ENCODE measurements at regions not wholly inside any gene's neighbourhood (a gene's known extent, or its start where the extent isn't known, plus 50 kb on each side); places are given as distances from the start of the nearest gene placed in this dataset.

- DNase-seq = no peak
These were observed 50.4 kb upstream of the GGTA1 start for GRCh38 chr9:121550041-121550440.

DNA sequence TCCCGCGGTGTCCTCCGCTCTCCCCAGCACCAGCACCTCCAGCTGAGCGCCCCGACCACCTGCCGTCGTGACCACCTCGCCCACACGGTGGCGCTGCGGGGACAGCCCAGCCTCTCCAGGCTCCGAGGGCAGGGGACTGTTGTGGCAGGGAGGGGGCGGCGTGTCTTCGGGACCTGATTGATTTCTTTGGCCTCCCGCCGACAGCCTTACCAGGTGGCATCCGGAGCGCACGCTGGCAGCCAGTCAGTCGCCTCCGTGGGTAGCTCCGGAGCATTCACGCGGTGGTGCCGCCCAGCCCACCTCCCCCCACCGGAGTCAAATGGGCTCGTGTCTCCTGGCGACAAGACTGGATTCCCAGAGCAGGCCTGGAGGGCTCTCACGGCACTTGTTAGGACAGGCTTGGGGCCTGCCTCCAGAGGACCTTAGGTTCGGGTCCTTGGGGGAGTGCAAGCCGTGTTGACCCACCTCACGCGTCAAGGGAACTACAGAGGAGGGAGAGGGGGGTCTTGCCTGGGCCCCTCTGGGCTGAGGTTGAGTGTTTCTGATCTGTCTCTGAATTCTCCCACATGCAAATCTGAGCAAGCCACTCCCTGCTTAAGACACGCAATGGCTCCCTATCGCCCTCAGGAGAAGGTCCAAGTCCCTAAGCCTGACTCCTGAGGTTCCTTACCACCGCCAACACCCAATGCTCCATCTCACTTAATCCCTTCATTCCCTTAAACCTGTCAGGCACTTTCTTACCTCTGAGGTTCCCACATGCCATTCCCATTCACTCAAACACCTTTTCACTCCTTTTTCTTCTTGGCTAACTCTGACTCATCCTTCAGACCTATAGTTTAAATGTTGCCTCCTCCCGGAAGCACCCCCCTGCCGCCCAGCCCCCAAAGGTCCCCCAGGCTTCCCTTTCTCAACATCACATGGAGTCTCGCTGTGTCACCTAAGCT is 51.2 kb upstream of the GGTA1 start:
- DNase-seq = peak; percentile 82

DNA sequence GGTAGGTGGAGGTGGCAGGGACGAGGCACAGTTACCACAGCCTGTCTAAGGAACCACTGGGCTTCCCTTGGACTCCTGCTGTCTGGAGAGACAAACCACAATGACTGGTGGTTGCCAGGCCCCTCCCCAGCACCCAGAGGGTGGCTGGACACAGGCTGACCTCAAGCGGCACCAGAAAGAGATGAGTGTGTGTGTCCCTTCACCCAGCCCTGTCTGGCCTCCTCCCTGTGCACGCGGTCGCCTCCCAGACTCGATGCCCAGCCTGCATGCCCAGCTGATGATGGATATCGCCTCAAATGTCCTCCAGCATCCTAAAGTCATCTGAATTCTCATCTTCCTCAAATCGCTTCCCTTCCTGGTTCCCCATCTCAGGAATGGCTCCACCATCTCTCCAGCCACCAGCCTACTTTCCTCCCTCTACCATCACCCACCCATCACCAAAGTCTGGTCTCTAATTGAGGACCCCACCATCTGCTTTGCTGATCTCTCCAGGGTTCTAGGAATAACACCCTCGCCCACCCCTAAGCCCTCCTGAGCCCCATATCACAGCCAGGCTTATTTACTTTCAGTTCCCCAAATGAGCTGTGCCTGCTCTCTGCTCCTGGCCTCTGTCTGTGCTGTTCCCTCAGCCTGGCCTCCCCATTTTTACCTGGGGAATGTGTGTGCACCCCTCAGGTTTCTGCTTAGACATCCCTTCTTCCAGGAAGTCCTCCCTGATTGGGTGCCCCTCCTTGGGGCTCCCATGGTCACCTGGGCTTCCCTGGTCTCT is 52.5 kb upstream of the GGTA1 start:
- no peak for DNase-seq

GRCh38 chr9:121556082-121556481 is 56.4 kb upstream of the GGTA1 start:
- DNase-seq = no peak

DNA sequence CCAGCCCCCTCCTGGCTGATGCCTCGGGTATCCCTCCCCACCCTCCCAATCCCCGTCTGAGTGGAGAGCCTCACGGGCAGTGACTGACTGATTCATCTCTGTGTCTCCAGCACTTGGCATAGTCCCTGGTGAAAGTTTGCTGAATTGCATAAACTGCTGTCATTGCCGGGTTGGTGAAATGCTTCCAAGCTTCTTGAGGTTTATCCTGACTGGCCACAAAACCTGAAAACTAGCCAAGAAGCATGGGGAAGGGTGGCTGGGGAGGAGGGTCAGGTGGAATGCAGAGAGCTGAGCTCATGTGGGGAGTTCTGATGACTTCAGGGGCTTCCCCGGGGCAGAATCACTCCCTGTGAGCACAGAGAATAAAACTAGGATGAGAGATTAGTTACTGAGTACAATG is 56.9 kb upstream of the GGTA1 start:
- no peak for DNase-seq

DNA sequence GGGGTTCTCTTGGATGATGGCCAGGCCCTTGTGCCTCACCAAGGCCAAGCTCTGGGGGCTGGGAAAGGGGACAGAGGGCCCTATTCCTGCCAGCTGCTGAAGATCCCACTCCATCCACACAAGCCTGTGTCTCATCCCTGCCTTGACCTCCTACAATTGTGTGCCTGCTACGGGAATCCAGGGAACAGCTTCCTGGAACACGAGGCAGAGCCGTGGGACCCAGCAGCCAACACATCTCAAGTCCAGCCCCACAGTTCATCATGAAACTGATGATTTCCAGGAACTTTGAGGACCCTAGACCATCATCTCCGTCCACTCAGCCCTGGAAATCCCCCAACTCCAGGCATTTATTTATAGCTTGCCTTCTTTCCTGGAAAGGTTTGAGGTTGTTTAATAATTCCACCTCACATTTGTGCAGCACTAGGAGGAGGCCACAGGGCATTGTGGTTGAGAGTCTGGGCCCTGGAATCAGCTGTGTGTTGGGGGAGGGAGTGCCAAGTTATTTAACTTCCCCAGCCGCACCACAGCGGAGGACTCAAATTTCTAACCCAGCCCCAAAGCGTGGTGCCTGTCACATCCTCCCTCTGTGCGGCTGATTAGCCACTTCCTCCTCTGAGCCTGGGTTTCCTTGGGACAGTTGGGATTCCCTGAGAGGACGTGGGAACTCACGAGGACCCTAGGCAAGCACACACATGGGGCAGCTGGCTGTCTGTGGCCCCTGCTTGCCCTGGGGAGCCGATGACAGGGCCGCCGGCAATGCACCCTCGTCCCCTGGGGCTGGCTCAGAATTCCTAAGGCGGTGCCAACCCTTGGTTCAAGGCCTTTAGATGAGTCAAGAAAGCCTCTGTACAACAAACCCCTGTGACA is 58.2 kb upstream of the GGTA1 start:
- DNase-seq = peak; percentile 48

DNA sequence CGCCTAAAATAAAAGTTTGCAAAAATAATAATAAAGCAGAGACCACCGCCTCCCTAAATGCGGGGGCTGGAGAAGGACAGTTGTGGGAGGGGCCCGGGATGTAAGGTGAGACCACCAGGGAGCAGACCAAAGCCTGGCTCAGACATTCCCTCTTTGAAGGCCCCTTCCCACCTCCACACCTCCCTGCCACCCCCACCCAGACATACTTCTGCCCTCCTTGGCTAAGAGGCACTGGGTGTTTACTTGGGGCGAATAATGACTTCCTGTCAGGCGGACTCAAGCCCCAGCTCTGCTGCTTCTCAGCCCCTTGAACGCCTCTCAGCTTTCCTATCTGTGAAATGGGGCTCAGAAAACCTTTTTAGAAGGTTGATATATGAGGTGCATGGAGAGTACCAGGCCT is 58.8 kb upstream of the GGTA1 start:
- DNase-seq = no peak

GRCh38 chr9:121559183-121559582 is 59.5 kb upstream of the GGTA1 start:
- peak; percentile 16 for DNase-seq

DNA sequence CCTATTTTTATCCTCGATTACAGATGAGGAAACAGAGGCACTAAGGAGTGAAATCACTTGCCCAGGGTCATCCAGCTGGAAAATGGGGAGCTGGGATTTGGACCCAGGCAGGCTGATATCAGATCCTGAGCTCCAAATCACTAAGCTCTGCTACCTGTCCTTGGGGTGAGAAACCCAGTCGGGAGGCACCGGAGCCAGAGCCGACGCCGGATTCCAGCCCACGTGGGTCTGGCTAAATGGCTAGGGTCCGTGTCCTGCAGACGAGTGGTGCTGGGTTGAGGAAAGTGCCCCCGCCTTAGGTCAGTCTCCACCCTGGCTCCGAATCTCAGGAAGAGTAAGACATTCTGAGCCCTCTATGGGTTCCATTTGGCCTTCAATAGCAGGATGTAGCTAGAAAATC is 61.3 kb upstream of the GGTA1 start:
- DNase-seq = no peak

GRCh38 chr9:121561385-121562222 is 62.0 kb upstream of the GGTA1 start:
- DNase-seq = no peak

GRCh38 chr9:121562301-121562700 is 62.7 kb upstream of the GGTA1 start:
- no peak for DNase-seq

GRCh38 chr9:121563425-121563824 is 63.8 kb upstream of the GGTA1 start:
- DNase-seq = no peak

DNA sequence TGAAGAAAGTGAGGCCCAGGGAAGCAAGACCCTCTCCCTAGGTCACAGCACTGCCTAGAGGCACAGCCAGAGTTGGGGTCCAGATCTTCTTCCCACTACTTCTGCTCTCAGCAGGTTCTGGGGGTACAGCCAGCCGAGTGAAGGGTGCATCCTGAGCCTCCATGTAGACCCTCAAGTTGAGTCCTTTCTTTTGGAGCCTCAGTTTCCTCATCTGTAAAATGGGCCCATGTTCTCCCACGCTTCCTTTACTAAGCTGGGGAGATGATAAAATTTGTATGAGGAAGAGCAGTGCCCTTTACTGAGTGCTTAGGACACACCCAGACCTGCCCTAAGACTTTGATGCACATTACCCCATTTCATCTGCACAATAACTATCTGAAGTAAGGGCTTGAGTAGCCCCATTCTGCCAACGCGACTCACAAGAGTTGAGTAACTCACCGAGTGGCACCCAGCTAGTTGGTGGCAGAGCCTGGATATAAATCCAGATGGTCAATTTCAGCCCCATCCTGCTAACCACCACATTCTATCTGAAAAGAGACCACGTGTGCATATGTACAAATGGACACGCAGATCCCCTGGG is 64.3 kb upstream of the GGTA1 start:
- DNase-seq = no peak

- no peak for DNase-seq
These were observed 65.0 kb upstream of the GGTA1 start for GRCh38 chr9:121564504-121565260.

DNA sequence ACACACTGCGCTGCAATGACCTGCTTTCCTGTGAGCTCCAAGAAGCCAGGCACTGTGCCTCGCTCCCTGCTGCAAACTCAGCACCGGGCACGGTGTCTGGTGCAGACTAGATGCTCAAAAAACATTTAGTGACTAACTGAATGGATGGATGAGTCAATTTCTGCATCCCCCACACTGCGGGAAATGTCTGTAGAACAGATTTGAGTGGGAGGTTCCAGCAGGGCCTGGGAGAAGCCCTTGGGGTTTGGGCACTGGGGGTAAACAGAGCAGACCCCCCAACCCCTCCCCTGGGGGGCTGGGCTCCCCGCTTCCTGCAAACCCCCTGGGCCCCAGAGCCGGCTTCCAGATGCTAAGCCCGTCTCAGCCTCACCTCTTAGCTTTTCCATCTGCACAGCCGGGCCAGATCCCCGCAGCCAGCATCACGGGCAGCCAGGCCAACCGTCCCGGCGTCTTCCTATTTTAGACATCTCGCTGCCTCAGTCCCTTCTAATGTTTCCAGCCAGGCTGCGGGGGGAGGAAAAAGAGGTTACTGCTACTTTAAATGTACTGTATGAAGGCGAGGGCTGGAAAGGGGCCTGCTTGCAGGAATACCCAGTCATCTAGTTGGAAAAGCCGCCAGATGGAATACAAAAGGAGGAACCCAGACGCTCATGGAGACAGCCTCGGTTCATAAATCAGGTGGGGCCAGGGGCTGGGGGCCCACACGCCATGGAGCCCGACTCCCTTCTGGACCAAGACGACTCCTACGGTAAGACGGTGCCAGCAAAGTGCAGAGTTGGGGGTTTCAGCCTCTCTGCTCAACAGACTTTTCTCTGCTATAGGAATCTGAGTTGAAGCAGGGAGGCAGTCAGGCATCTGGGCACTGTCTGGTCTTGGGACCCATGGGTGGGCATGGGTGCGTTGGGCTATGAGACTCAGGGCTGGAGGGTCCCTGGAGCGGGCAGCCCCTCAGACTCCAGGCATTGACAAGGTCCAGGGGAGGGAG is 67.1 kb upstream of the GGTA1 start:
- DNase-seq = no peak

DNA sequence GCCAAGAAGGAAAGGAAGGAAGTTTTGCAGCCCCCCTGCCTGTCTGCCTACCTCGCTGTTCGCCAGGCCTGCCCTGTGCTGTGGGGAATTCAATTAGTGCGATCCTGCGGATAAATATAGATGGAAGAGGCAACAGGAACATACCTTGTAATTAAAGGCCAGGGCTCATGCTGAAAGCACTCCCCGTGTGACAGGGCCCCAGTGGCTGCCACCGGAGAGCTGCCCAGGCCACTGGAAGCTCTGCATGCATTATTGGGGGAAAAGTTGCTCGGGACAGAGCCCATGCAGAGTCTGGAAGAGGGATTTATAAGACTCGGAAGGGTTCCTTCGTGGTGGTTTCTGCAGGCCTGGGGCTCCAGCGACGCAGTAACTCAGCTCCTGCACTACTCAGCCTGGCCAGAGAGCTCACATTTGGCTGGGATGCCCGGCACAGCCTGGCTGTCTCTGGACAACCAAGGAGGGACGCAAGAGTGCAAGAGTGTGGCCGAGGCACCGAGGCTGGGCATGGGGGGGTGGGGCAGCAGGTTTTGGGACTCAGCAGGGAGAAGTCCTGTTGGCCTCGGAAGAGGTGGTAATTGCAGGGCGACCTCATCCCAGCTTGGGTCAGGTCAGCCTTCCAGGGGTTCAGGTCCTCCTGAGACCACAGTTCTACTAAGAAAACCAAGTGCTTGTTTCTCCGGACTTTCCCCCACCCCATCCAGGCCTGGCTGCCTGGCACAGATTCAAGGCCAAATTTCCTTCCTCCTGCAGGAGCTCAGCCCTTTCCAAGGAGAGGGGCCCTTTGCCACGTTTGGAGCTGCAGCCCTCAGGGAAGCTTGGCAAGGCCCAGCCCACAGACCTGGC is 68.1 kb upstream of the GGTA1 start:
- no peak for DNase-seq

- no peak for DNase-seq
These were observed 69.0 kb upstream of the GGTA1 start for GRCh38 chr9:121568343-121569265.

DNA sequence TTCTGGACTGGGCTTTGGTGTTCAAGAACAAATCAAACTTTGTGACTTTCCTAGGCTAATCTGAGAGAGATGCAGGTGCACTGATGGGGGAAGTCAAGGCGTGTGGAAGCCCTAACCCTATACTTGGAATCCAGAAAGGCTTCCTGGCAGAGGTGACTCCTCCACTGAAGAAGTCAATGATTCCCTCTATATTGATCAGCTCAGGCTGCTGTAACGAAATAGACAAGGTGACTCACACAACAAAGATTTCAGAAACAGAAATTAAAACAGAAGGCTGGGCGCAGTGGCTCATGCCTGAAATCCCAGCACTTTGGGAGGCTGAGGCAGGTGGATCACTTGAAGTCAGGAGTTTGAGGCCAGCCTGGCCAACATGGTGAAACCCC is 69.6 kb upstream of the GGTA1 start:
- no peak for DNase-seq
